H9 (cell line): ENCODE measurements at regions not wholly inside any gene's neighbourhood (a gene's known extent, or its start where the extent isn't known, plus 50 kb on each side); places are given as distances from the start of the nearest gene placed in this dataset.
A peak's percentile ranks its signal among the peaks of the same experiment; 100 is the strongest.
"Not testable (repeated sequence)": the region's sequence is repeated elsewhere in the genome, so short reads cannot be mapped to it uniquely, and the experiment has no call there.

ENCODE experiments used
- DNase-seq: peaks from one replicate; pipeline ENCODE4 v3.0.0-alpha.2; 2017
- H2AFZ ChIP-seq: one replicate; pipeline ENCODE4 v1.6.1; 2013; ENCODE audit warnings: mild to moderate bottlenecking, low read length, control low read depth, moderate library complexity
- H2AK5ac ChIP-seq: 2 replicates; pipeline ENCODE4 v1.6.1; 2013; ENCODE audit warnings: low read length, control low read depth, mixed read lengths; ENCODE audit not compliant: insufficient read length
- H2BK120ac ChIP-seq: one replicate; pipeline ENCODE4 v1.6.1; 2013; ENCODE audit warnings: low read depth, mild to moderate bottlenecking, low read length, control low read depth, inconsistent platforms; ENCODE audit not compliant: poor library complexity, severe bottlenecking
- H2BK12ac ChIP-seq: 2 replicates; pipeline ENCODE4 v1.6.1; 2013; ENCODE audit warnings: low read length, control low read depth, mixed read lengths, low read depth; ENCODE audit not compliant: insufficient read length
- H2BK15ac ChIP-seq: 2 replicates; pipeline ENCODE4 v1.6.1; 2013; ENCODE audit warnings: low read depth, low read length, control low read depth
- H2BK20ac ChIP-seq: one replicate; pipeline ENCODE4 v1.6.1; 2013; ENCODE audit warnings: low read depth, mild to moderate bottlenecking, low read length, control low read depth, inconsistent platforms; ENCODE audit not compliant: poor library complexity, severe bottlenecking
- H2BK5ac ChIP-seq: 2 replicates; pipeline ENCODE4 v1.6.1; 2013; ENCODE audit warnings: low read length, control low read depth, mixed read lengths; ENCODE audit not compliant: insufficient read length
- H3K14ac ChIP-seq: 2 replicates; pipeline ENCODE4 v1.6.1; 2013; ENCODE audit warnings: low read length, control low read depth; ENCODE audit not compliant: insufficient read depth
- H3K18ac ChIP-seq: 2 replicates; pipeline ENCODE4 v1.6.1; 2013; ENCODE audit warnings: low read depth, mild to moderate bottlenecking, mixed read lengths, low read length, control low read depth; ENCODE audit not compliant: insufficient read length
- H3K23ac ChIP-seq: 2 replicates; pipeline ENCODE4 v1.6.1; 2013; ENCODE audit warnings: low read length, control low read depth, mixed read lengths, low read depth; ENCODE audit not compliant: insufficient read length
- H3K23me2 ChIP-seq: 2 replicates; pipeline ENCODE4 v1.6.1; 2013; ENCODE audit warnings: low read depth, mild to moderate bottlenecking, mixed read lengths, low read length, control low read depth; ENCODE audit not compliant: insufficient read length, poor library complexity, severe bottlenecking
- H3K27ac ChIP-seq: 2 replicates; pipeline ENCODE4 v1.5.1; 2013; ENCODE audit warnings: low read length, control low read depth, mixed read lengths, low read depth; ENCODE audit not compliant: insufficient read length
- H3K27me3 ChIP-seq: 2 replicates; pipeline ENCODE4 v1.6.1; 2013; ENCODE audit warnings: low read length, control low read depth, inconsistent platforms; ENCODE audit not compliant: insufficient read depth
- H3K4ac ChIP-seq: 2 replicates; pipeline ENCODE4 v1.6.1; 2013; ENCODE audit warnings: low read depth, mild to moderate bottlenecking, control low read depth, inconsistent platforms, low read length, moderate library complexity
- H3K4me1 ChIP-seq: 2 replicates; pipeline ENCODE4 v1.6.1; 2013; ENCODE audit warnings: low read length, control low read depth, inconsistent platforms; ENCODE audit not compliant: insufficient read depth
- H3K4me2 ChIP-seq: 2 replicates; pipeline ENCODE4 v1.6.1; 2013; ENCODE audit warnings: low read length, control low read depth, mixed read lengths; ENCODE audit not compliant: insufficient read length, insufficient read depth
- H3K56ac ChIP-seq: 2 replicates; pipeline ENCODE4 v1.6.1; 2013; ENCODE audit warnings: low read depth, mild to moderate bottlenecking, mixed read lengths, low read length, control low read depth; ENCODE audit not compliant: insufficient read length
- H3K79me1 ChIP-seq: 2 replicates; pipeline ENCODE4 v1.6.1; 2013; ENCODE audit warnings: low read depth, mild to moderate bottlenecking, moderate library complexity, low read length, control low read depth, inconsistent platforms; ENCODE audit not compliant: insufficient read depth, poor library complexity, severe bottlenecking
- H3K79me2 ChIP-seq: 2 replicates; pipeline ENCODE4 v1.6.1; 2013; ENCODE audit warnings: low read length, control low read depth, inconsistent platforms; ENCODE audit not compliant: insufficient read depth
- H3K9ac ChIP-seq: 2 replicates; pipeline ENCODE4 v1.6.1; 2013; ENCODE audit warnings: low read length, control low read depth, mixed read lengths; ENCODE audit not compliant: insufficient read length; ENCODE audit errors: extremely low read depth
- H3K9me3 ChIP-seq: one replicate; pipeline ENCODE4 v1.6.1; 2013; ENCODE audit warnings: low read depth, low read length, inconsistent platforms; ENCODE audit not compliant: control insufficient read depth
- H3T11ph ChIP-seq: one replicate; pipeline ENCODE4 v1.6.1; 2013; ENCODE audit warnings: mild to moderate bottlenecking, low read length, control low read depth, inconsistent platforms
- H4K20me1 ChIP-seq: one replicate; pipeline ENCODE4 v1.6.1; 2013; ENCODE audit not compliant: control insufficient read depth, insufficient read length, insufficient read depth
- H4K5ac ChIP-seq: 2 replicates; pipeline ENCODE4 v1.6.1; 2013; ENCODE audit warnings: low read depth, mild to moderate bottlenecking, mixed read lengths, low read length, control low read depth; ENCODE audit not compliant: insufficient read length
- H4K8ac ChIP-seq: replicated peaks from 2 replicates; pipeline ENCODE4 v1.6.1; 2013; ENCODE audit warnings: low read length, control low read depth, mixed read lengths, low read depth; ENCODE audit not compliant: insufficient read length
- H4K91ac ChIP-seq: 2 replicates; pipeline ENCODE4 v1.6.1; 2013; ENCODE audit warnings: low read depth, mild to moderate bottlenecking, moderate library complexity, mixed read lengths, low read length, control low read depth; ENCODE audit not compliant: insufficient read length
- H3K27ac Mint-ChIP-seq, 3 experiments: 2 replicates in 2 of 3; 3 replicates in 1 of 3; pipeline ENCODE4 v1.8.0; 2020 to 2021; ENCODE audit warnings: mixed read lengths in 3 of 3, mild to moderate bottlenecking in 1 of 3, moderate library complexity in 1 of 3
- H3K27me3 Mint-ChIP-seq: 2 replicates; pipeline ENCODE4 v1.8.0; 2021; ENCODE audit warnings: low read depth, mild to moderate bottlenecking, moderate library complexity, mixed read lengths
- H3K36me3 Mint-ChIP-seq, 3 experiments: 2 replicates in 2 of 3; 3 replicates in 1 of 3; pipeline ENCODE4 v1.8.0; 2020 to 2021; ENCODE audit warnings: low read depth in 3 of 3, mixed read lengths in 3 of 3; ENCODE audit not compliant: insufficient read depth in 1 of 3
- H3K4me1 Mint-ChIP-seq, 2 experiments: 2 replicates each; pipeline ENCODE4 v1.8.0; 2020; ENCODE audit warnings: mixed read lengths in 2 of 2
- H3K4me3 Mint-ChIP-seq, 2 experiments: 2 replicates in 1 of 2; 3 replicates in 1 of 2; pipeline ENCODE4 v1.8.0; 2020 to 2021; ENCODE audit warnings: mild to moderate bottlenecking in 2 of 2, mixed read lengths in 2 of 2, moderate library complexity in 1 of 2
- H3K9me3 Mint-ChIP-seq, 2 experiments: 2 replicates in 1 of 2; 3 replicates in 1 of 2; pipeline ENCODE4 v1.8.0; 2020; ENCODE audit warnings: mild to moderate bottlenecking in 2 of 2, mixed read lengths in 2 of 2, moderate library complexity in 1 of 2
- WGBS: extraction: QIAGEN DNeasy Blood & Tissue Kit; methylation state at CpG from one replicate; pipeline ENCODE4 v1.1.7; 2013; ENCODE audit warnings: missing lambda C conversion rate, low lambda C conversion rate, mixed read lengths; ENCODE audit not compliant: insufficient read length; ENCODE audit errors: extremely low coverage; 5-methylcytosine and 5-hydroxymethylcytosine counted together
- TF ChIP-seq, protein P1 (sequence below): fragments of 200-600 bp; sonication (generic); conservative IDR thresholded peaks from 3 replicates; pipeline ENCODE4 v1.8.0; 2021; ENCODE audit warnings: antibody characterized with exemption, mild to moderate bottlenecking

DNA sequence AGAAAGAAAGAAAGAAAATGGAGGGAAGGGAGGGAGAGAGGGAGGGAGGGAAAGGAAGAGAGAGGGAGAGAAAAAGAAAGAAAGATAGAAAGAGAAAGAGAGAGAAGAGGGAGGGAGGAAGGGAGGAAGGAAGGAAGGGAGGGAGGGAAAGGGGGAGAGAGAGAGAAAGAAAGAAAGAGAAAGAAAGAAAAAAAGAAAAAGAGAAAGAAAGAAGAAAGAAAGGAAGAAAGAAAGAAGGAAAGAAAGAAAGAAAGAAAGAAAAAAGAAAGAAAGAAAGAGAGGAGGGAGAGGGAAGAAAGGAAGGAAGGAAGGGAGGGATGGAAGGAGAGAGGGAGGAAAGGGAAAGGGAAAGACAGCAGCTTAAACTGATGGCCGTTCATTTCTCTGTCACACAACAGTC is 457.5 kb downstream of the PDZRN4 start:
- Histone ChIP-seq H3K4me2 (no peak overlapping the region), H3K23ac (no peak overlapping the region), H3K4me1 (no peaks in the 10 kb centered on the region; the same call in 1 of the 2 replicates), H3T11ph (no peak overlapping the region), H2BK15ac (no peak overlapping the region), H4K20me1 (no peaks in the 10 kb centered on the region), H3K9ac (no peak overlapping the region), H2BK20ac (no peak overlapping the region), H4K8ac (no peak overlapping the region), H3K79me1 (no peaks in the 10 kb centered on the region), H3K9me3 (no peaks in the 10 kb centered on the region), H4K91ac (no peak overlapping the region), H2BK5ac (no peak overlapping the region), H2AFZ (no peak overlapping the region), H3K23me2 (no peaks in the 10 kb centered on the region), H4K5ac (no peak overlapping the region), H2BK120ac (no peak overlapping the region), H3K56ac (no peak overlapping the region), H2AK5ac (no peak overlapping the region), H3K18ac (no peak overlapping the region), H3K14ac (no peak overlapping the region), H3K27me3 (no peaks in the 10 kb centered on the region), H2BK12ac (no peak overlapping the region), H3K27ac (no peak overlapping the region), H3K79me2 (no peaks in the 10 kb centered on the region), H3K4ac (no peak overlapping the region)
- DNase-seq: no peak
- Mint-ChIP-seq H3K27ac (no peak overlapping the region), H3K9me3 (no peaks in the 10 kb centered on the region; a peak in 1 of 5 replicates), H3K27me3 (no peaks in the 10 kb centered on the region), H3K36me3 (no peaks in the 10 kb centered on the region), H3K4me1 (peaks cover 12 to 16% of the 10 kb centered on the region in 2 experiments), H3K4me3 (no peak overlapping the region)
- TF ChIP-seq, protein P1, sequence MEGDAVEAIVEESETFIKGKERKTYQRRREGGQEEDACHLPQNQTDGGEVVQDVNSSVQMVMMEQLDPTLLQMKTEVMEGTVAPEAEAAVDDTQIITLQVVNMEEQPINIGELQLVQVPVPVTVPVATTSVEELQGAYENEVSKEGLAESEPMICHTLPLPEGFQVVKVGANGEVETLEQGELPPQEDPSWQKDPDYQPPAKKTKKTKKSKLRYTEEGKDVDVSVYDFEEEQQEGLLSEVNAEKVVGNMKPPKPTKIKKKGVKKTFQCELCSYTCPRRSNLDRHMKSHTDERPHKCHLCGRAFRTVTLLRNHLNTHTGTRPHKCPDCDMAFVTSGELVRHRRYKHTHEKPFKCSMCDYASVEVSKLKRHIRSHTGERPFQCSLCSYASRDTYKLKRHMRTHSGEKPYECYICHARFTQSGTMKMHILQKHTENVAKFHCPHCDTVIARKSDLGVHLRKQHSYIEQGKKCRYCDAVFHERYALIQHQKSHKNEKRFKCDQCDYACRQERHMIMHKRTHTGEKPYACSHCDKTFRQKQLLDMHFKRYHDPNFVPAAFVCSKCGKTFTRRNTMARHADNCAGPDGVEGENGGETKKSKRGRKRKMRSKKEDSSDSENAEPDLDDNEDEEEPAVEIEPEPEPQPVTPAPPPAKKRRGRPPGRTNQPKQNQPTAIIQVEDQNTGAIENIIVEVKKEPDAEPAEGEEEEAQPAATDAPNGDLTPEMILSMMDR: no peak
- no CpG with 5 or more reads among the region's 1 CpG for WGBS

DNA sequence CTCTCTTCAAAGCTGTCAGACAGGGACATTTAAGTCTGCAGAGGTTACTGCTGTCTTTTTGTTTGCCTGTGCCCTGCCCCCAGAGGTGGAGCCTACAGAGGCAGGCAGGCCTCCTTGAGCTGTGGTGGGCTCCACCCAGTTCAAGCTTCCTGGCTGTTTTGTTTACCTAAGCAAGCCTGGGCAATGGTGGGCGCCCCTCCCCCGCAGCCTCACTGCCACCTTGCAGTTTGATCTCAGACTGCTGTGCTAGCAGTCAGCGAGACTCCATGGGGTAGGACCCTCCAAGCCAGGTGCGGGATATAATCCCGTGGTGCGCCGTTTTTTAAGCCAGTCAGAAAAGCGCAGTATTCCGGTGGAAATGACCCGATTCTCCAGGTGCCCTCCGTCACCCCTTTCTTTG is 454.7 kb downstream of the PDZRN4 start:
- H3K9me3 ChIP-seq, H2AK5ac ChIP-seq, H4K91ac ChIP-seq, H3K23me2 ChIP-seq, H3K9me3 Mint-ChIP-seq, H3K9ac ChIP-seq, H4K8ac ChIP-seq, H4K5ac ChIP-seq, H3K27ac ChIP-seq, H3K14ac ChIP-seq, H2BK20ac ChIP-seq, H3K18ac ChIP-seq, H3K23ac ChIP-seq, H3K36me3 Mint-ChIP-seq, H4K20me1 ChIP-seq, H3T11ph ChIP-seq, H2BK5ac ChIP-seq, H3K56ac ChIP-seq, H3K4ac ChIP-seq, H3K27me3 Mint-ChIP-seq, H2BK15ac ChIP-seq, H2AFZ ChIP-seq, H3K27me3 ChIP-seq, H2BK120ac ChIP-seq, H2BK12ac ChIP-seq, H3K4me2 ChIP-seq, H3K4me1 ChIP-seq, H3K79me1 ChIP-seq, H3K79me2 ChIP-seq: not testable (repeated sequence)
- Mint-ChIP-seq H3K4me3 (peak overlapping the region in 1 of 2 experiments; percentile 38; a peak in 1 of 5 replicates), H3K4me1 (peaks cover 12 to 13% of the 10 kb centered on the region in 2 experiments), H3K27ac (peak overlapping the region in 1 of 3 experiments; percentile 95; a peak in 2 of 7 replicates)
- peak; percentile 76 for DNase-seq
- no CpG with 5 or more reads among the region's 11 CpGs for WGBS
